Heart left ventricle (tissue), 16 donors: ENCODE measurements at regions not wholly inside any gene's neighbourhood (a gene's known extent, or its start where the extent isn't known, plus 50 kb on each side); places are given as distances from the start of the nearest gene placed in this dataset.
A peak's percentile ranks its signal among the peaks of the same experiment; 100 is the strongest.

Experiments used
- ATAC-seq, 4 donors: fragments of 200-7000 bp; cut with Tn5 transposase; one replicate each; pipeline ENCODE4 v1.9.1; 2020 to 2022; ENCODE audit warnings: moderate library complexity in 4 of 4, mild to moderate bottlenecking in 3 of 4, moderate number of reproducible peaks in 1 of 4
- DNase-seq, 5 donors: peaks; one replicate each; pipeline ENCODE4 v3.0.0-alpha.2; 2020
- H3K27ac ChIP-seq, 12 donors: fragments of 200-600 bp; sonication (generic) in 4 of 12; one replicate each; pipeline versions ENCODE4 v1.5.0 to v1.8.0; 2016 to 2022; ENCODE audit warnings: mild to moderate bottlenecking in 2 of 12
- H3K27me3 ChIP-seq, 9 donors: fragments of 200-600 bp; sonication (generic) in 2 of 9; one replicate each; pipeline versions ENCODE4 v1.5.1 to v1.8.0; 2016 to 2022; ENCODE audit warnings: mild to moderate bottlenecking in 3 of 9
- H3K36me3 ChIP-seq, 9 donors: fragments of 200-600 bp; sonication (generic) in 2 of 9; one replicate each; pipeline versions ENCODE4 v1.5.0 to v1.8.0; 2018 to 2022; ENCODE audit warnings: mild to moderate bottlenecking in 2 of 9
- H3K4me1 ChIP-seq, 12 donors: fragments of 200-600 bp; sonication (generic) in 4 of 12; one replicate each; pipeline versions ENCODE4 v1.5.0 to v1.8.0; 2016 to 2022; ENCODE audit warnings: mild to moderate bottlenecking in 3 of 12
- H3K4me3 ChIP-seq, 12 donors: fragments of 200-600 bp; sonication (generic) in 4 of 12; one replicate each; pipeline versions ENCODE4 v1.5.0 to v1.8.0; 2017 to 2022; ENCODE audit warnings: mild to moderate bottlenecking in 9 of 12, moderate library complexity in 4 of 12
- H3K9me3 ChIP-seq, 12 donors: fragments of 200-600 bp; sonication (generic) in 4 of 12; one replicate each; pipeline versions ENCODE4 v1.5.0 to v1.8.0; 2016 to 2022; ENCODE audit warnings: mild to moderate bottlenecking in 1 of 12
- CTCF ChIP-seq, 12 donors: fragments of 200-600 bp; sonication (generic) in 4 of 12; IDR thresholded peaks; one replicate each; pipeline versions ENCODE4 v1.5.0 to v1.8.0; 2018 to 2022; ENCODE audit warnings: antibody characterized with exemption in 12 of 12, mild to moderate bottlenecking in 5 of 12
- POLR2A ChIP-seq, 2 donors: fragments of 450-650 bp; IDR thresholded peaks; one replicate each; pipeline ENCODE4 v1.6.1; 2017; ENCODE audit warnings: antibody characterized with exemption in 2 of 2, mild to moderate bottlenecking in 2 of 2, moderate library complexity in 2 of 2
- WGBS, 4 donors: extraction: QIAGEN DNeasy Blood & Tissue Kit in 2 of 4; methylation state at CpG; one replicate each; pipeline versions ENCODE4 v1.1.5 to v1.1.7; 2013 to 2018; 5-methylcytosine and 5-hydroxymethylcytosine counted together
- intact Hi-C, 10 donors: fragments of 100-400 bp; cut with DNase I; formaldehyde crosslinking; loops; one replicate each; pipeline versions ENCODE4 v1.11.1 to v1.14.2; 2022
- donor health status: ischemic (EF 13 %, LVEDD 7.1; RV severe dilation, severe dysfunction).
- donor health status: healthy with polysubstance abuse.
- donor health status: DM: no; HTN: yes; CAD: no.
- donor health status: DM: no; HTN: no; CAD: no.
- donor health status: ischemic (EF 25% LVEDD 6.9; RV normal size, moderate dysfunction).
- donor health status: ischemic (EF 25% LVEDD 5.7; RV mildly dilated, moderate dysfunction).
- donor health status: healthy.
- donor health status: DM: yes; HTN: yes; CAD: no.
- donor health status: ischemic (EF 35%, LVEDD 5.7; RV mildly dilated, moderate dysfunction).
- donor health status: nonischemic (EF 11% LVEDD 7.7; RV severe dilation, severe dysfunction).
- donor health status: DM: yes; HTN: yes; CAD: no.
- donor health status: PGD.
- donor health status: ischemic (EF 29% LVEDD 5.4; RV normal size, mild dysfunction).
- donor health status: nonischemic (EF 23%, LVEDD 6.1; RV moderate dilation, normal function).

DNA sequence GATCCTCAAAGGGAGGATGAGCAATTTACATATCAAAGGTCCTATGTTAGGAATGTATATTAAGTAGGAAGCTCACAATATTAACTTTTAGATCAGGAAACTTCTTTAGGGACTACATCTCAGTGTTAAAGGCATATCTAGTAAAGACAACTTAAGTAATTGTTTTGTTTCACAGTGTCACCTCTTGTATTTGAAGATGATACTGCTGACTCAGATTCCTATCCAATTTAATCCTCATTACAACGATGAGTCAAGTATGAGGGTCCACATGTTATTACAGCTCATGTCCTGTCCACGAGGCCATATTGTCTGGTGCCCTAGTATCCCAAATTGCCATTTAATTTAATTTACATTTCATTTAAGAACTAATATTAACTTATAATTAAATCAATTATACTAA lies 523.9 kb downstream of the CCDC85A start:
- Histone ChIP-seq H3K9me3 (no peaks in the 10 kb centered on the region), H3K27ac (no peak overlapping the region), H3K4me3 (no peak overlapping the region), H3K27me3 (no peaks in the 10 kb centered on the region), H3K4me1 (no peaks in the 10 kb centered on the region), H3K36me3 (no peaks in the 10 kb centered on the region)
- intact Hi-C loops, result no loop called here
- TF ChIP-seq POLR2A (IDR thresholded peaks at IDR 0.05) (no peak), CTCF (IDR thresholded peaks at IDR 0.05) (no peak)
- ATAC-seq (no peak), DNase-seq (no peak)
- 76 to 86% (median 80%) methylated on average over 2 of the region's 2 CpGs for WGBS, 4 donors

DNA sequence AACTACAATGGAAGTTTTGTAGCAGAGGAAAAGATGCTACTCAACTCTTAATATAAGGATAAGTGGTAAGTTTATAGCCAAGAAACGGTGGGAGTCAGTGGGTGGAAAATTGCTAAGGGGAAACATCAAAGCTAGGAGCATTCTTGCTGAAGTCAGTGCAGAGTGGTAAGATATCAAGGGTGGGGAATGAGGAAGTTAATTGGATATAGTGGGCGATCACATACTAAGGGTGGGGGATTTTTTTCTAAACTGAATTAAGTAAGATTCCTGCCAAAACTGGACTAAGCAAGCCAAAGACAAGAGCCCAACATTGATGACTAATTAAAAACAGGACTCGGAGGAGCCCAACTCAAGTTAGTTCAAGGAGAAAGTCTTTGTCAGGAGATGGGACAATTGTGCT lies 525.4 kb downstream of the CCDC85A start:
- Histone ChIP-seq H3K27ac (no peak overlapping the region), H3K4me3 (no peak overlapping the region), H3K27me3 (no peaks in the 10 kb centered on the region), H3K4me1 (peaks cover 0 to 8% (median 0%) of the 10 kb centered on the region in 12 donors), H3K36me3 (no peaks in the 10 kb centered on the region), H3K9me3 (no peaks in the 10 kb centered on the region)
- ATAC-seq (no peak), DNase-seq (no peak)
- 69 to 80% (median 72%) methylated on average over 3 of the region's 3 CpGs for WGBS, 4 donors
- TF ChIP-seq POLR2A (IDR thresholded peaks at IDR 0.05), result no peak
- TF ChIP-seq CTCF (IDR thresholded peaks at IDR 0.05), result no peak
- intact Hi-C loops, result no loop called here

- WGBS, 4 donors, result 55 to 75% (median 60%) methylated on average over 5 of the region's 5 CpGs
- TF ChIP-seq CTCF (IDR thresholded peaks at IDR 0.05), result no peak
- no peak for TF ChIP-seq POLR2A (IDR thresholded peaks at IDR 0.05)
- Histone ChIP-seq H3K4me1 (peaks cover 0 to 14% (median 0%) of the 10 kb centered on the region in 12 donors), H3K27ac (peak overlapping the region in 1 of 12 donors; percentile 26), H3K36me3 (no peaks in the 10 kb centered on the region), H3K4me3 (no peak overlapping the region), H3K9me3 (no peaks in the 10 kb centered on the region), H3K27me3 (no peaks in the 10 kb centered on the region)
- DNase-seq (no peak), ATAC-seq (peak in 3 of 4 donors; percentile 41 to 72 (median 48))
- intact Hi-C loops, result no loop called here
These were observed 529.4 kb downstream of the CCDC85A start for GRCh38 chr2:56713161-56713676.

- Histone ChIP-seq H3K36me3 (no peaks in the 10 kb centered on the region), H3K4me3 (no peak overlapping the region), H3K27me3 (no peaks in the 10 kb centered on the region), H3K4me1 (peaks cover 0 to 17% (median 0%) of the 10 kb centered on the region in 12 donors), H3K27ac (peak overlapping the region in 1 of 12 donors; percentile 26), H3K9me3 (no peaks in the 10 kb centered on the region)
- DNase-seq (no peak), ATAC-seq (peak in 1 of 4 donors; percentile 50)
- 65 to 82% (median 74%) methylated on average over 1 of the region's 1 CpG for WGBS, 4 donors
- TF ChIP-seq CTCF (IDR thresholded peaks at IDR 0.05) (no peak), POLR2A (IDR thresholded peaks at IDR 0.05) (no peak)
- intact Hi-C loops, result no loop called here
These were observed 530.2 kb downstream of the CCDC85A start for GRCh38 chr2:56713978-56714377.
